Neuronal stem cell (in vitro differentiated cells): ENCODE measurements at regions not wholly inside any gene's neighbourhood (a gene's known extent, or its start where the extent isn't known, plus 50 kb on each side); places are given as distances from the start of the nearest gene placed in this dataset.

Source experiments
- DNase-seq: peaks from one replicate; pipeline ENCODE4 v3.0.0-alpha.2; 2013; ENCODE audit warnings: low spot score
- H2AFZ ChIP-seq: one replicate; pipeline ENCODE4 v1.6.1; 2013; ENCODE audit warnings: mild to moderate bottlenecking, low read length, inconsistent platforms
- H2AK5ac ChIP-seq: 2 replicates; pipeline ENCODE4 v1.6.1; 2013; ENCODE audit warnings: low read depth, mild to moderate bottlenecking, inconsistent platforms, low read length, moderate library complexity, mixed read lengths
- H2BK120ac ChIP-seq: 2 replicates; pipeline ENCODE4 v1.6.1; 2013; ENCODE audit warnings: low read depth, mild to moderate bottlenecking, inconsistent platforms, low read length, moderate library complexity, mixed read lengths
- H2BK12ac ChIP-seq: one replicate; pipeline ENCODE4 v1.6.1; 2013; ENCODE audit warnings: low read length, inconsistent platforms
- H2BK15ac ChIP-seq: 2 replicates; pipeline ENCODE4 v1.6.1; 2013; ENCODE audit warnings: mild to moderate bottlenecking, low read length, inconsistent platforms, mixed read lengths
- H2BK5ac ChIP-seq: one replicate; pipeline ENCODE4 v1.6.1; 2013; ENCODE audit warnings: inconsistent platforms, mild to moderate bottlenecking, low read length, moderate library complexity
- H3K14ac ChIP-seq: one replicate; pipeline ENCODE4 v1.6.1; 2013; ENCODE audit warnings: low read length, inconsistent platforms
- H3K18ac ChIP-seq: 2 replicates; pipeline ENCODE4 v1.6.1; 2013; ENCODE audit warnings: low read length, inconsistent platforms
- H3K23ac ChIP-seq: 2 replicates; pipeline ENCODE4 v1.6.1; 2013; ENCODE audit warnings: low read depth, mild to moderate bottlenecking, mixed read lengths, low read length, inconsistent platforms; ENCODE audit not compliant: poor library complexity
- H3K27ac ChIP-seq: replicated peaks from 3 replicates; pipeline ENCODE4 v1.5.1; 2013; ENCODE audit warnings: low read length, inconsistent platforms
- H3K27me3 ChIP-seq, 3 experiments: 2 replicates each; pipeline ENCODE4 v1.6.1; 2013; ENCODE audit warnings: low read length in 3 of 3, mild to moderate bottlenecking in 2 of 3, inconsistent platforms in 1 of 3, low read depth in 1 of 3, mixed read lengths in 1 of 3, moderate library complexity in 1 of 3; ENCODE audit not compliant: control insufficient read depth in 3 of 3, insufficient read depth in 3 of 3
- H3K36me3 ChIP-seq, 2 donors: replicated peaks in 1 of 2; 2 replicates each; pipeline ENCODE4 v1.6.1; 2013; ENCODE audit warnings: low read length in 2 of 2; ENCODE audit not compliant: control insufficient read depth in 2 of 2, insufficient read depth in 2 of 2
- H3K4ac ChIP-seq: 2 replicates; pipeline ENCODE4 v1.6.1; 2013; ENCODE audit warnings: inconsistent platforms, mild to moderate bottlenecking, low read length, moderate library complexity
- H3K4me1 ChIP-seq, 2 donors: 1 replicate in 1 of 2; 2 replicates in 1 of 2; pipeline ENCODE4 v1.6.1; 2013; ENCODE audit warnings: low read length in 2 of 2, low read depth in 1 of 2; ENCODE audit not compliant: control insufficient read depth in 2 of 2, insufficient read depth in 1 of 2
- H3K4me2 ChIP-seq: one replicate; pipeline ENCODE4 v1.6.1; 2013; ENCODE audit warnings: mild to moderate bottlenecking, low read length, inconsistent platforms; ENCODE audit not compliant: insufficient read depth, poor library complexity, severe bottlenecking
- H3K4me3 ChIP-seq, 2 donors: 2 replicates each; pipeline ENCODE4 v1.5.1; 2013; ENCODE audit warnings: low read length in 2 of 2, mild to moderate bottlenecking in 2 of 2, inconsistent platforms in 1 of 2, moderate library complexity in 1 of 2
- H3K79me1 ChIP-seq: one replicate; pipeline ENCODE4 v1.6.1; 2013; ENCODE audit warnings: low read depth, mild to moderate bottlenecking, inconsistent platforms, low read length, moderate library complexity
- H3K9ac ChIP-seq: one replicate; pipeline ENCODE4 v1.6.1; 2013; ENCODE audit warnings: mild to moderate bottlenecking, low read depth, low read length, inconsistent platforms; ENCODE audit not compliant: poor library complexity
- H3K9me3 ChIP-seq, 2 donors: replicated peaks in 1 of 2; 2 replicates each; pipeline versions ENCODE3 to v1.6.1; 2013; ENCODE audit warnings: low read length in 2 of 2, mild to moderate bottlenecking in 2 of 2, inconsistent platforms in 1 of 2, low read depth in 1 of 2, mixed read lengths in 1 of 2, moderate library complexity in 1 of 2; ENCODE audit not compliant: control insufficient read depth in 2 of 2, insufficient read depth in 1 of 2
- H4K8ac ChIP-seq: one replicate; pipeline ENCODE4 v1.6.1; 2013; ENCODE audit warnings: low read depth, mild to moderate bottlenecking, inconsistent platforms, low read length, moderate library complexity
- H4K91ac ChIP-seq: one replicate; pipeline ENCODE4 v1.6.1; 2013; ENCODE audit warnings: low read length, low read depth, mild to moderate bottlenecking, inconsistent platforms; ENCODE audit not compliant: poor library complexity
- WGBS, 2 donors: extraction: QIAGEN DNeasy Blood & Tissue Kit; methylation state at CpG; one replicate each; pipeline ENCODE4 v1.1.7; 2013; ENCODE audit warnings: missing lambda C conversion rate in 2 of 2, mixed read lengths in 1 of 2; ENCODE audit not compliant: insufficient read length in 2 of 2, insufficient replicate concordance in 1 of 2; ENCODE audit errors: extremely low coverage in 2 of 2; 5-methylcytosine and 5-hydroxymethylcytosine counted together

DNA sequence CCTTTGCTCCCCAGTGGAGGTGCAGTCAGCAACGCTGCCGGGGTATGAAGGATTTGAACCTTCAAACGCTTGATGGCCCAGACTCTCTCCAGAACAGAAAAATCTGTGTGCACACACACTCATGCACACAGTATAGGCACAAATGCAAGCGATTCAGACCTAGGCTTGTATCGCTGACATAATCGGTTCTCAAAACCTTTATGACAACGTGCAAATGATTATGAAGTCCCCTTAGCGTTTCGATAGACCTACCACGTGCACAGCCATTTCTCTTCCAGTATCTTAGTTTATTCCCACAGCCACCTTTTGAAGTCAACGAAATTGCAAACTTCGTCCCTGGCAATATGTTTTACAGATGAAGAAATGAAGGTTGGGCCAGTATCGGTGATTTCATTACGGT lies 138.9 kb upstream of the MYCN start:
- Histone ChIP-seq H3K9ac (no peak overlapping the region), H3K4me2 (no peak overlapping the region), H4K8ac (no peak overlapping the region), H3K23ac (no peak overlapping the region), H3K18ac (no peak overlapping the region), H3K4me3 (no peak overlapping the region), H4K91ac (no peak overlapping the region), H3K4me1 (peaks cover 0 to 3% of the 10 kb centered on the region in 2 donors), H3K36me3 (no peaks in the 10 kb centered on the region), H2BK120ac (peak overlapping the region; percentile 72), H3K9me3 (no peaks in the 10 kb centered on the region), H3K27ac (no peak overlapping the region), H3K79me1 (no peaks in the 10 kb centered on the region), H2BK15ac (no peak overlapping the region), H2BK5ac (peak overlapping the region; percentile 26), H3K14ac (no peak overlapping the region), H2AK5ac (no peak overlapping the region), H3K4ac (peak overlapping the region; percentile 54), H2AFZ (no peak overlapping the region), H3K27me3 (peaks cover 0 to 4% (median 0%) of the 10 kb centered on the region in 3 experiments), H2BK12ac (peak overlapping the region; percentile 28)
- no peak for DNase-seq
- WGBS, 2 donors: no CpG with 5 or more reads among the region's 14 CpGs

DNA sequence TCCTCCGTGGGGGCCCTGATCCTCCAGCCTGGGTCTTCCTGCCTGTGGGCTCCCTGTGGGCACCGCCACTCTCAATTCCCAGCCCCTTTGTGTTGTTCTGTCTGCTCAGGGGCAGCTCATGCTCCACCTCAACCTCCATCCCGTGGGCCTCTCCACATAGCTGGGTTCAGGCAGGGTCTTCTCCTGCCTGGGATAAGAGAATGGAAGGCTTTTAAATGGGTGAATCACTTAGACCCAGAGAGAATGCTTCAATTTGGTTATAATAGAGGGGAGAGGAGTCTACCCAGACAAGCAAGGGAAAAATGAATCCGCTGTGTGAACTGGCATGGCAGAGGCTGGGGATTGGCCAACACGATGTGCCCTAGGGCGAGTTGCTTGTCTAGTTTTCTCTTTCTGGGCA lies 138.4 kb upstream of the MYCN start:
- no peak for DNase-seq
- no peak overlapping the region for H4K91ac ChIP-seq
- no peak overlapping the region for H3K23ac ChIP-seq
- peak overlapping the region; percentile 17 for H3K18ac ChIP-seq
- no peak overlapping the region for H4K8ac ChIP-seq
- H2AFZ ChIP-seq: no peak overlapping the region
- H3K4me1 ChIP-seq: peaks cover 0 to 3% of the 10 kb centered on the region in 2 donors
- no peaks in the 10 kb centered on the region for H3K79me1 ChIP-seq
- H3K14ac ChIP-seq: no peak overlapping the region
- WGBS, 2 donors: no CpG with 5 or more reads among the region's 6 CpGs
- no peaks in the 10 kb centered on the region for H3K9me3 ChIP-seq
- no peak overlapping the region for H2BK120ac ChIP-seq
- peak overlapping the region; percentile 26 for H2BK5ac ChIP-seq
- H3K4ac ChIP-seq: no peak overlapping the region
- no peak overlapping the region for H2BK15ac ChIP-seq
- no peak overlapping the region for H3K27ac ChIP-seq
- H2BK12ac ChIP-seq: no peak overlapping the region
- H3K27me3 ChIP-seq: no peaks in the 10 kb centered on the region
- no peaks in the 10 kb centered on the region for H3K36me3 ChIP-seq
- no peak overlapping the region for H2AK5ac ChIP-seq
- H3K4me2 ChIP-seq: no peak overlapping the region
- no peak overlapping the region for H3K9ac ChIP-seq
- H3K4me3 ChIP-seq: no peak overlapping the region

DNA sequence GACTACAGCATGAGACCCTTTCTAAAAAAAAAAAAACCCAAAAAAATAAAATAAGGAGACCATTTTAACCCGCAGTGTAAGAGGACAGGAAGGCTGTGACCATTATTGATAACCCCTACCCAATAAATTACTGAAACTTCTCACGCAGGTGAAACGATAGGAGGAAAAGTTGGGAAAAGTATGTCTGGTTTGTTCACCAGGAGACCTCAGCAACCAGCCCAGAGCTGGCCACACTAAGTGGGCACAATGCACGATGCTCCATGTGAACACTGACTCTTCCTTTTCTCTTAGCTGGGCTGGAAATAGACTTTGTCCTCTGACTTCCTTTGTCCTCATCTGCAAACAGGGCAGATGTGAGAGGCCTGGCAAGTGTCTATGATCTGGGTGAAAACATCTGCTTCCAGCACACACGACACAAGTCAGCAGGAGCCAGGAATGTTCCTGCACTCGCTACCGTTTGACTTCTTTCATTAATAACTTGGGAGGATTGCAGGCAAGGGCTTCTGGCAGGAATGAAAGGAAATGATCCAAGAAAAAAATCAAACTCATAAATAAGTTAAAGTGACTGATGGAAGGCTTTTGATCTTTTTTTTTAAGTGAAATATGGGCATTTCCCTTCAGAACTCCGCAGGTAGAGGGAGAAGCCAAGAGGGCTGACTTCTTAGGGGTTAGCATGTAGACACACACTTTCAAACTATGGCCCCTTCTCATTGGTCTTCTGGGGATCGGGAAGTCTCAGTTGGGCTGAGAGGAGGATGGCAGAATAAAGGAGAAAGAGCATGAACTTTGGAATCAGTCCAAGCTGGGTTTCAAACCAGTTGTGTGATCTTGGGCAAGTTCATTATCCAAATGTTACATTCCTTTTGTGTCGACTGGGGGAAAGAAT lies 137.4 kb upstream of the MYCN start:
- no peak overlapping the region for H4K91ac ChIP-seq
- no peaks in the 10 kb centered on the region for H3K36me3 ChIP-seq
- H3K27me3 ChIP-seq: no peaks in the 10 kb centered on the region
- H4K8ac ChIP-seq: no peak overlapping the region
- no CpG with 5 or more reads among the region's 10 CpGs for WGBS, 2 donors
- H3K23ac ChIP-seq: no peak overlapping the region
- H2BK15ac ChIP-seq: no peak overlapping the region
- H2BK12ac ChIP-seq: no peak overlapping the region
- H3K79me1 ChIP-seq: no peaks in the 10 kb centered on the region
- no peak overlapping the region for H3K18ac ChIP-seq
- H2AFZ ChIP-seq: no peak overlapping the region
- no peak overlapping the region for H3K4ac ChIP-seq
- peaks cover 0 to 3% of the 10 kb centered on the region in 2 donors for H3K4me1 ChIP-seq
- no peak overlapping the region for H3K27ac ChIP-seq
- no peak overlapping the region for H3K4me3 ChIP-seq
- no peak overlapping the region for H2BK5ac ChIP-seq
- DNase-seq: no peak
- no peak overlapping the region for H2AK5ac ChIP-seq
- H3K14ac ChIP-seq: no peak overlapping the region
- no peak overlapping the region for H2BK120ac ChIP-seq
- no peaks in the 10 kb centered on the region for H3K9me3 ChIP-seq
- no peak overlapping the region for H3K4me2 ChIP-seq
- H3K9ac ChIP-seq: no peak overlapping the region

DNA sequence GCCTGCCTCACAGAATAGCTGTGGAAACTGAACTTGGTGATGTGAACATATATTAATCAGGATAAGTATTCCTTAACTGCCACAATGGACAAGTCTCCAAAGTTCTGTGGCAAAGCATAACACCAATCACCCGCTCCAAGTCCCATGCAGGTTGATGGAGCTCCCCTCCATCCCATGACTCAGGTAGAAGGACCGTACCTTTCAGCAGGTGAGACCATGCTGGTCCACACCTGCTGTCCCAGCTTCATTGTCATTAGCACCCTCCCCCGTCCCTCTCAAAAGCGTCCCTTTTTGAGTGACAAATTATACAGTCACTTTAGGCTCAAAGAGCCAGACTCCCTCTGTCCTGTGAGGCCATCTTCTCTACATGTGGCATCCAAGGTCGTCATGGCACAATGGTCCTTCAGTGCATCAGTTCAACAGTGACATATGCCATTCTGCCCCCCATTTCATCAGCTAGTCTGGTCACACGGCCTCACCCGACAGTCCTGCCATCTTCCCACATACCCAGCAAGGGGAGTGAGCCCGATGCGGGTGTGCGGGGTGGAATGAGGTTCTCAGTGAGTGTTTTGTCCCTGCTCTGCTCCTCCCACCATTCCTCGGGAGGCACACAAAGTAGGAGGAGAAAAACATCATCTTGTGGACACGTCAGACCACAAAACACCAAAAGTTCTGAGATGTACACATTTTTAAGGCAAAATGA lies 136.7 kb upstream of the MYCN start:
- H3K4me2 ChIP-seq: no peak overlapping the region
- no peak for DNase-seq
- H3K79me1 ChIP-seq: no peaks in the 10 kb centered on the region
- no CpG with 5 or more reads among the region's 12 CpGs for WGBS, 2 donors
- H2BK12ac ChIP-seq: no peak overlapping the region
- no peak overlapping the region for H2BK120ac ChIP-seq
- H3K4ac ChIP-seq: no peak overlapping the region
- H2AFZ ChIP-seq: no peak overlapping the region
- no peak overlapping the region for H3K18ac ChIP-seq
- H3K9me3 ChIP-seq: no peaks in the 10 kb centered on the region
- H3K27me3 ChIP-seq: no peaks in the 10 kb centered on the region
- no peaks in the 10 kb centered on the region for H3K36me3 ChIP-seq
- H3K4me3 ChIP-seq: no peak overlapping the region
- no peak overlapping the region for H2BK5ac ChIP-seq
- no peak overlapping the region for H2AK5ac ChIP-seq
- no peak overlapping the region for H3K9ac ChIP-seq
- no peak overlapping the region for H4K8ac ChIP-seq
- no peak overlapping the region for H4K91ac ChIP-seq
- peaks cover 0 to 5% of the 10 kb centered on the region in 2 donors for H3K4me1 ChIP-seq
- H3K23ac ChIP-seq: no peak overlapping the region
- H3K27ac ChIP-seq: no peak overlapping the region
- H2BK15ac ChIP-seq: no peak overlapping the region
- H3K14ac ChIP-seq: no peak overlapping the region
